ENCODE measurements at regions not wholly inside any gene's neighbourhood (a gene's known extent, or its start where the extent isn't known, plus 50 kb on each side); places are given as distances from the start of the nearest gene placed in this dataset.
"Not testable (repeated sequence)": the region's sequence is repeated elsewhere in the genome, so short reads cannot be mapped to it uniquely, and the experiment has no call there.

GRCh38 chr5:165000479-165001190, 1495.2 kb downstream of the MAT2B start:
- DNase-seq (ENCODE audit: low spot score), result no peak

GRCh38 chr5:165003283-165003682, 1497.9 kb downstream of the MAT2B start:
- no peak for DNase-seq (ENCODE audit: low spot score)

- DNase-seq (ENCODE audit: low spot score), result no peak
These were observed 1498.8 kb downstream of the MAT2B start for GRCh38 chr5:165004175-165004574.

GRCh38 chr5:165014439-165014838, 1509.0 kb downstream of the MAT2B start:
- DNase-seq (ENCODE audit: low spot score), result no peak

- DNase-seq (ENCODE audit: low spot score), result no peak
These were observed 1509.7 kb downstream of the MAT2B start for GRCh38 chr5:165015126-165015525.

- DNase-seq (ENCODE audit: low spot score), result no peak
These were observed 1510.1 kb downstream of the MAT2B start for GRCh38 chr5:165015547-165015946.

GRCh38 chr5:165026971-165027370, 1521.6 kb downstream of the MAT2B start:
- no peak for DNase-seq (ENCODE audit: low spot score)

- DNase-seq (ENCODE audit: low spot score), result no peak
These were observed 1522.9 kb downstream of the MAT2B start for GRCh38 chr5:165028356-165028755.

GRCh38 chr5:165029099-165029870, 1523.9 kb downstream of the MAT2B start:
- DNase-seq (ENCODE audit: low spot score), result no peak

GRCh38 chr5:165030971-165031370, 1525.6 kb downstream of the MAT2B start:
- no peak for DNase-seq (ENCODE audit: low spot score)

- DNase-seq (ENCODE audit: low spot score), result no peak
These were observed 1526.0 kb downstream of the MAT2B start for GRCh38 chr5:165031371-165031770.

GRCh38 chr5:165035520-165035919, 1530.1 kb downstream of the MAT2B start:
- DNase-seq (ENCODE audit: low spot score), result no peak

GRCh38 chr5:165039748-165040147, 1534.3 kb downstream of the MAT2B start:
- DNase-seq (ENCODE audit: low spot score), result no peak

GRCh38 chr5:165045941-165046340, 1540.5 kb downstream of the MAT2B start:
- DNase-seq (ENCODE audit: low spot score), result not testable (repeated sequence)

- no peak for DNase-seq (ENCODE audit: low spot score)
These were observed 1550.1 kb downstream of the MAT2B start for GRCh38 chr5:165055476-165055875.

GRCh38 chr5:165057145-165057544, 1551.7 kb downstream of the MAT2B start:
- DNase-seq (ENCODE audit: low spot score), result no peak

GRCh38 chr5:165066751-165067385, 1561.4 kb downstream of the MAT2B start:
- no peak for DNase-seq (ENCODE audit: low spot score)

GRCh38 chr5:165076686-165077085, 1571.3 kb downstream of the MAT2B start:
- DNase-seq (ENCODE audit: low spot score), result no peak

GRCh38 chr5:165079389-165079788, 1574.0 kb downstream of the MAT2B start:
- DNase-seq (ENCODE audit: low spot score), result no peak

GRCh38 chr5:165083394-165083793, 1578.0 kb downstream of the MAT2B start:
- DNase-seq (ENCODE audit: low spot score), result no peak

GRCh38 chr5:165086465-165086864, 1581.0 kb downstream of the MAT2B start:
- no peak for DNase-seq (ENCODE audit: low spot score)

GRCh38 chr5:165094782-165095181, 1589.4 kb downstream of the MAT2B start:
- DNase-seq (ENCODE audit: low spot score), result no peak

GRCh38 chr5:165101709-165102108, 1596.3 kb downstream of the MAT2B start:
- no peak for DNase-seq (ENCODE audit: low spot score)
